Head of caudate nucleus (tissue), 42 donors: ENCODE measurements at regions not wholly inside any gene's neighbourhood (a gene's known extent, or its start where the extent isn't known, plus 50 kb on each side); places are given as distances from the start of the nearest gene placed in this dataset.

Source experiments
- DNase-seq, 42 donors: peaks; one replicate each; pipeline versions ENCODE4 v3.0.0 to v3.0.0-alpha.2; 2020 to 2021; ENCODE audit warnings: mixed read lengths in 7 of 42
- intact Hi-C: fragments of 100-400 bp; cut with DNase I; formaldehyde crosslinking; loops from one replicate; pipeline ENCODE4 v1.15.0; 2022

- no peak for DNase-seq
- intact Hi-C loops = no loop called here
These were observed 79.1 kb upstream of the FSTL4 start for GRCh38 chr5:133691448-133691847.

- peak in 26 of 42 donors; percentile 5 to 65 (median 30) for DNase-seq
- intact Hi-C loops = no loop called here
These were observed 78.4 kb upstream of the FSTL4 start for GRCh38 chr5:133690746-133691145.

- intact Hi-C loops = no loop called here
These were observed 76.0 kb upstream of the FSTL4 start for GRCh38 chr5:133688391-133688790.

GRCh38 chr5:133687212-133688061 lies 75.1 kb upstream of the FSTL4 start:
- intact Hi-C loops = no loop called here
- no peak for DNase-seq

More at GRCh38 chr5:133688391-133688790, 76.0 kb upstream of the FSTL4 start:
- DNase-seq = no peak

- intact Hi-C loops = no loop called here
These were observed 74.2 kb upstream of the FSTL4 start for GRCh38 chr5:133686566-133686965.

GRCh38 chr5:133685402-133686018 lies 73.2 kb upstream of the FSTL4 start:
- intact Hi-C loops = no loop called here
- DNase-seq = no peak

More at GRCh38 chr5:133686566-133686965, 74.2 kb upstream of the FSTL4 start:
- no peak for DNase-seq

- peak in 2 of 42 donors; percentile 3 to 5 for DNase-seq
- intact Hi-C loops = no loop called here
These were observed 71.6 kb upstream of the FSTL4 start for GRCh38 chr5:133683646-133684596.

- intact Hi-C loops = no loop called here
- peak in 3 of 42 donors; percentile 3 to 17 (median 14) for DNase-seq
These were observed 70.1 kb upstream of the FSTL4 start for GRCh38 chr5:133682451-133682850.

- peak in 5 of 42 donors; percentile 1 to 36 (median 5) for DNase-seq
- intact Hi-C loops = no loop called here
These were observed 69.6 kb upstream of the FSTL4 start for GRCh38 chr5:133681896-133682295.

- peak in 3 of 42 donors; percentile 0 to 5 (median 4) for DNase-seq
- intact Hi-C loops = no loop called here
These were observed 68.7 kb upstream of the FSTL4 start for GRCh38 chr5:133680830-133681565.

GRCh38 chr5:133679534-133679933 lies 67.2 kb upstream of the FSTL4 start:
- peak in 4 of 42 donors; percentile 2 to 8 (median 6) for DNase-seq
- intact Hi-C loops = no loop called here

- peak in 3 of 42 donors; percentile 12 to 35 (median 13) for DNase-seq
- intact Hi-C loops = no loop called here
These were observed 63.2 kb upstream of the FSTL4 start for GRCh38 chr5:133675376-133676154.

- DNase-seq = peak in 1 of 42 donors; percentile 13
- intact Hi-C loops = no loop called here
These were observed 58.0 kb upstream of the FSTL4 start for GRCh38 chr5:133670336-133670735.

- peak in 1 of 42 donors; percentile 29 for DNase-seq
- intact Hi-C loops = no loop called here
These were observed 57.1 kb upstream of the FSTL4 start for GRCh38 chr5:133669472-133669871.

GRCh38 chr5:133668458-133668857 lies 56.1 kb upstream of the FSTL4 start:
- DNase-seq = peak in 1 of 42 donors; percentile 21
- intact Hi-C loops = no loop called here

- intact Hi-C loops = no loop called here
- DNase-seq = no peak
These were observed 54.9 kb upstream of the FSTL4 start for GRCh38 chr5:133667217-133667616.

- intact Hi-C loops = no loop called here
- DNase-seq = peak in 1 of 42 donors; percentile 31
These were observed 53.2 kb upstream of the FSTL4 start for GRCh38 chr5:133665571-133665970.

- DNase-seq = peak in 1 of 42 donors; percentile 17
- intact Hi-C loops = no loop called here
These were observed 52.1 kb upstream of the FSTL4 start for GRCh38 chr5:133664422-133664821.
